ENCODE measurements at regions not wholly inside any gene's neighbourhood (a gene's known extent, or its start where the extent isn't known, plus 50 kb on each side); places are given as distances from the start of the nearest gene placed in this dataset.

GRCh38 chr5:179486596-179487051, 63.7 kb upstream of the RUFY1 start:
- H3K9me3 ChIP-seq, result no peaks in the 10 kb centered on the region
- H3K4me3 ChIP-seq (ENCODE audit: low read depth, low read length), result no peak overlapping the region
- no peak overlapping the region for H3K4me3 Mint-ChIP-seq (ENCODE audit: unreplicated experiment)
- ChIA-PET POLR2A (no interaction called here), CTCF (no interaction called here)
- H3K4me1 Mint-ChIP-seq (ENCODE audit: low read depth, unreplicated experiment), result no peaks in the 10 kb centered on the region
- intact Hi-C loops (cut with micrococcal nuclease; ENCODE audit: unreplicated experiment), result no loop called here
- no peaks in the 10 kb centered on the region for H3K4me1 ChIP-seq
- no peaks in the 10 kb centered on the region for H3K36me3 ChIP-seq (ENCODE audit: control insufficient read depth, insufficient read depth, low read length)
- no peak for TF ChIP-seq CTCF (IDR thresholded peaks at IDR 0.05; ENCODE audit: insufficient read depth in 1 of 2, low read depth in 1 of 2, low read length in 1 of 2, severe bottlenecking in 1 of 2, unreplicated experiment in 1 of 2)
- H3K27me3 Mint-ChIP-seq (ENCODE audit: insufficient read depth, unreplicated experiment), result no peaks in the 10 kb centered on the region
- no peak for DNase-seq
- no peaks in the 10 kb centered on the region for H3K36me3 Mint-ChIP-seq (ENCODE audit: insufficient read depth, unreplicated experiment)
- H3K27ac Mint-ChIP-seq (ENCODE audit: unreplicated experiment), result no peak overlapping the region
- no TSS peak for BruUV-seq (replicated peaks)
- H3K27me3 ChIP-seq (replicated peaks; ENCODE audit: control insufficient read depth, insufficient read depth, low read length), result no peaks in the 10 kb centered on the region
- no peaks in the 10 kb centered on the region for H3K9me3 Mint-ChIP-seq (ENCODE audit: unreplicated experiment)

GRCh38 chr5:179485845-179486575, 64.3 kb upstream of the RUFY1 start:
- POLR2A ChIA-PET, result no interaction called here
- CTCF ChIA-PET, result no interaction called here
- H3K9me3 ChIP-seq, result no peaks in the 10 kb centered on the region
- H3K27me3 Mint-ChIP-seq (ENCODE audit: insufficient read depth, unreplicated experiment), result no peaks in the 10 kb centered on the region
- H3K27ac Mint-ChIP-seq (ENCODE audit: unreplicated experiment), result no peak overlapping the region
- no TSS peak for BruUV-seq (replicated peaks)
- no peaks in the 10 kb centered on the region for H3K36me3 ChIP-seq (ENCODE audit: control insufficient read depth, insufficient read depth, low read length)
- intact Hi-C loops (cut with micrococcal nuclease; ENCODE audit: unreplicated experiment), result no loop called here
- H3K4me3 ChIP-seq (ENCODE audit: low read depth, low read length), result no peak overlapping the region
- TF ChIP-seq CTCF (IDR thresholded peaks at IDR 0.05; ENCODE audit: insufficient read depth in 1 of 2, low read depth in 1 of 2, low read length in 1 of 2, severe bottlenecking in 1 of 2, unreplicated experiment in 1 of 2), result no peak
- H3K4me1 Mint-ChIP-seq (ENCODE audit: low read depth, unreplicated experiment), result no peaks in the 10 kb centered on the region
- no peaks in the 10 kb centered on the region for H3K9me3 Mint-ChIP-seq (ENCODE audit: unreplicated experiment)
- H3K4me3 Mint-ChIP-seq (ENCODE audit: unreplicated experiment), result no peak overlapping the region
- H3K27me3 ChIP-seq (replicated peaks; ENCODE audit: control insufficient read depth, insufficient read depth, low read length), result no peaks in the 10 kb centered on the region
- no peak for DNase-seq
- no peaks in the 10 kb centered on the region for H3K36me3 Mint-ChIP-seq (ENCODE audit: insufficient read depth, unreplicated experiment)
- no peaks in the 10 kb centered on the region for H3K4me1 ChIP-seq

- H3K27ac Mint-ChIP-seq (ENCODE audit: unreplicated experiment), result no peak overlapping the region
- no peaks in the 10 kb centered on the region for H3K9me3 Mint-ChIP-seq (ENCODE audit: unreplicated experiment)
- no TSS peak for BruUV-seq (replicated peaks)
- Histone ChIP-seq H3K36me3 (ENCODE audit: control insufficient read depth, insufficient read depth, low read length) (no peaks in the 10 kb centered on the region), H3K4me3 (ENCODE audit: low read depth, low read length) (no peak overlapping the region), H3K27me3 (replicated peaks; ENCODE audit: control insufficient read depth, insufficient read depth, low read length) (no peaks in the 10 kb centered on the region), H3K9me3 (no peaks in the 10 kb centered on the region), H3K4me1 (no peaks in the 10 kb centered on the region)
- ChIA-PET POLR2A (no interaction called here), CTCF (no interaction called here)
- no peak for TF ChIP-seq CTCF (IDR thresholded peaks at IDR 0.05; ENCODE audit: insufficient read depth in 1 of 2, low read depth in 1 of 2, low read length in 1 of 2, severe bottlenecking in 1 of 2, unreplicated experiment in 1 of 2)
- H3K4me1 Mint-ChIP-seq (ENCODE audit: low read depth, unreplicated experiment), result no peaks in the 10 kb centered on the region
- no peaks in the 10 kb centered on the region for H3K27me3 Mint-ChIP-seq (ENCODE audit: insufficient read depth, unreplicated experiment)
- intact Hi-C loops (cut with micrococcal nuclease; ENCODE audit: unreplicated experiment), result no loop called here
- no peak for DNase-seq
- H3K4me3 Mint-ChIP-seq (ENCODE audit: unreplicated experiment), result no peak overlapping the region
- H3K36me3 Mint-ChIP-seq (ENCODE audit: insufficient read depth, unreplicated experiment), result no peaks in the 10 kb centered on the region
Observed at GRCh38 chr5:179484761-179485160, 65.6 kb upstream of the RUFY1 start.

Data from Caco-2 (cell line).